Peyer's patch (tissue), 4 donors: ENCODE measurements at regions not wholly inside any gene's neighbourhood (a gene's known extent, or its start where the extent isn't known, plus 50 kb on each side); places are given as distances from the start of the nearest gene placed in this dataset.

Source experiments
- POLR2A ChIP-seq, 2 donors: fragments of 450-650 bp; IDR thresholded peaks; one replicate each; pipeline ENCODE4 v1.5.1; 2017; ENCODE audit warnings: antibody characterized with exemption in 2 of 2, mild to moderate bottlenecking in 2 of 2, moderate library complexity in 2 of 2
- TF ChIP-seq, protein P1 (sequence below), 6 experiments: fragments of 450-650 bp in 4 of 6; fragments of 200-600 bp in 2 of 6; sonication (generic) in 1 of 6; IDR thresholded peaks; one replicate each; pipeline ENCODE4 v1.5.1; 2017 to 2019; ENCODE audit warnings: antibody characterized with exemption in 6 of 6, mild to moderate bottlenecking in 3 of 6, moderate library complexity in 1 of 6

DNA sequence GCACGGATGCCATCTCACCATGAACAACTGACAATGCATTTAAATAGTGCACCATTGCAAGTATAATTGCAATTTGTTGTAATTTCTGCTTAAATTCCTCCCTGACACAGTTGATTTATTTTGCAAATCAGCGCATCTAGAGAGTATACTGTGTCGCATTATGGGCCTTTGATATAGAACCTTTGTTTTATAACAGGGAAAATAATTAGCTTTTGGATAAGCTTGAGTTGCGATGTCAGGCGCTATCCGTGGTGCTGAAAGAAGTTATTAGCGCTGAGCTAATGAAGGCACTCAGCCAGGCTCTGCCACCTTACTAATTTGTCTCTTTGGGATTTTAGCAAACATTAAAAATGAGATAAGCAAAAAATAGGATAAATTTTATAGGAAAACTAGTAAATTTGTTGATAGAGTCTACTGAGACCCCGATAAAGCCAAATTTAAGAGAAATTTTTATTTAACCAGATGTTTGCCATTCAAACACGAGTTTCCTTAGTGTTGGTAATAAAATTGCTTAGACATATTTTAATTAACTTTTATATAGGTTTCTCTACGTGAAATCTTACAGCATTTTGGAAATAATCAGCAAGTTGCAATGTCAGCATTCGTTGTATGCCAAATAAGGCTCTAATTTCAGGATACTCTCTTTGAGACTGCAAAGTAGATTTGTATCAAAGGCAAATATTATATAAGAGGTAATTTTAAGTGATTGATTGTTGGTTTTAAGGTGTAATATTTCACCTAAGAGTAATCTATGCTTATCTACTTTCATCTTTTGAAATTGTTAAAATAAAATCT lies 355.5 kb downstream of the TLR4 start:
- TF ChIP-seq, protein P1, sequence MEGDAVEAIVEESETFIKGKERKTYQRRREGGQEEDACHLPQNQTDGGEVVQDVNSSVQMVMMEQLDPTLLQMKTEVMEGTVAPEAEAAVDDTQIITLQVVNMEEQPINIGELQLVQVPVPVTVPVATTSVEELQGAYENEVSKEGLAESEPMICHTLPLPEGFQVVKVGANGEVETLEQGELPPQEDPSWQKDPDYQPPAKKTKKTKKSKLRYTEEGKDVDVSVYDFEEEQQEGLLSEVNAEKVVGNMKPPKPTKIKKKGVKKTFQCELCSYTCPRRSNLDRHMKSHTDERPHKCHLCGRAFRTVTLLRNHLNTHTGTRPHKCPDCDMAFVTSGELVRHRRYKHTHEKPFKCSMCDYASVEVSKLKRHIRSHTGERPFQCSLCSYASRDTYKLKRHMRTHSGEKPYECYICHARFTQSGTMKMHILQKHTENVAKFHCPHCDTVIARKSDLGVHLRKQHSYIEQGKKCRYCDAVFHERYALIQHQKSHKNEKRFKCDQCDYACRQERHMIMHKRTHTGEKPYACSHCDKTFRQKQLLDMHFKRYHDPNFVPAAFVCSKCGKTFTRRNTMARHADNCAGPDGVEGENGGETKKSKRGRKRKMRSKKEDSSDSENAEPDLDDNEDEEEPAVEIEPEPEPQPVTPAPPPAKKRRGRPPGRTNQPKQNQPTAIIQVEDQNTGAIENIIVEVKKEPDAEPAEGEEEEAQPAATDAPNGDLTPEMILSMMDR (IDR thresholded peaks at IDR 0.05): no peak
- TF ChIP-seq POLR2A (IDR thresholded peaks at IDR 0.05): no peak
